Inflammatory macrophage treated with lipopolysaccharide for 1 hour (primary cell): ENCODE measurements at regions not wholly inside any gene's neighbourhood (a gene's known extent, or its start where the extent isn't known, plus 50 kb on each side); places are given as distances from the start of the nearest gene placed in this dataset.
"Not testable (repeated sequence)": the region's sequence is repeated elsewhere in the genome, so short reads cannot be mapped to it uniquely, and the experiment has no call there.

Experiments used
- DNase-seq, 2 donors: peaks; one replicate each; pipeline ENCODE4 v3.0.0-alpha.2; 2020 to 2022

DNA sequence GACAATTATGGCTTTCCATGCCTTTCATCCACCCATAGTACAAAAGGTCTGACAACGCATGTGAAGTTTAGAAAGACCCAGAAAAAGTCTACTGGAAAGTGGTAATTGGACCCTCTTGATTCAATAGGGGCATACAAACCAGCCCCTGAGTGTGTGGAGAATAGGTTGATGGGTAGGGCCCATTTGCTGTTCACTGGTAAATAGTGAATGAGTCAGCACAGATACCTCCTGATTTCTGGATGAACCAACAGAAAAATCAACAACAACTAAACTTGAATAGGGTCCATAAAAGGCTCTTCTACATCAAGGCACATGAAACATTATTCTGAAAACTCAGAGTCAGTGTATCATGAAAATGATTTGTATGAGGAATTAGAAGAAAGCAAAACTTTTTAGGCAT, 235.4 kb upstream of the SLC35B3 start:
- DNase-seq, result no peak

DNA sequence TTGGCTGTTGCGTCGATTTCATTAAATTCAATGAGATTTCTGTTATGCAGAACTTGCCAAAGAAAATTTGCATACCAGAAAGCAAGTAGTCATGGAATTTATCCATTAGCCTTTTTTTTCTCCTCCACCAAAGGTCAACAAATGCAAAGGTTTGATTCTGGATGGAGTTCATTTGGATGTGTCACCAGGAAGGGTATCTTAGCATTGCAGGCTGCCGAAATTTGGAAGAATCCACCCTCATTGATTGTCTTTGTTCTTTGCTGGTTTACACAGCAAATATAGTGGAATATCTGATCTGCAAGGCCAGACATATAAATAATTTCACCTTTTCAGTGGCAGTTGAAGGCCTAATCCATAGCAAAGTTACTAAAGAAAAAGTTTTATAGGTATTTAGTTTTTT, 229.4 kb upstream of the SLC35B3 start:
- DNase-seq, result no peak

DNA sequence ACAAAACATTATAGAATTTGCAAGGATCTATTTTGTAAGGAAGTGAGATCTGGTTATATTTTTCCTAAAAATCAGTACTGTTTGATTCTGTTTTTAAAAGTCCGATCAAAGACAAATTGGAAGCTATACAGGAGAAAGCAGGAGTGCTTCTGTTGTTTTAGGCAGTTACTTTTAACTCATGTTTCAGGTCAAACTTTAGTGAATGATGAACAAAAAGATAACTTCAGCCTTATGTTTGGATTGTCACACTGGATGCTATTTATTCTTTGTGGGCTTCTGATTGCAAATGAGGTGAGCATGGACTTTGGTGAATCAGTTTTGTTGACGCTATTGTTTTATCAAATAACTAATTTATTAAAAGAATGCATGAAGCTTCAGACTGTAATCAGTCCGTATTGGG, 228.7 kb upstream of the SLC35B3 start:
- DNase-seq, result no peak

DNA sequence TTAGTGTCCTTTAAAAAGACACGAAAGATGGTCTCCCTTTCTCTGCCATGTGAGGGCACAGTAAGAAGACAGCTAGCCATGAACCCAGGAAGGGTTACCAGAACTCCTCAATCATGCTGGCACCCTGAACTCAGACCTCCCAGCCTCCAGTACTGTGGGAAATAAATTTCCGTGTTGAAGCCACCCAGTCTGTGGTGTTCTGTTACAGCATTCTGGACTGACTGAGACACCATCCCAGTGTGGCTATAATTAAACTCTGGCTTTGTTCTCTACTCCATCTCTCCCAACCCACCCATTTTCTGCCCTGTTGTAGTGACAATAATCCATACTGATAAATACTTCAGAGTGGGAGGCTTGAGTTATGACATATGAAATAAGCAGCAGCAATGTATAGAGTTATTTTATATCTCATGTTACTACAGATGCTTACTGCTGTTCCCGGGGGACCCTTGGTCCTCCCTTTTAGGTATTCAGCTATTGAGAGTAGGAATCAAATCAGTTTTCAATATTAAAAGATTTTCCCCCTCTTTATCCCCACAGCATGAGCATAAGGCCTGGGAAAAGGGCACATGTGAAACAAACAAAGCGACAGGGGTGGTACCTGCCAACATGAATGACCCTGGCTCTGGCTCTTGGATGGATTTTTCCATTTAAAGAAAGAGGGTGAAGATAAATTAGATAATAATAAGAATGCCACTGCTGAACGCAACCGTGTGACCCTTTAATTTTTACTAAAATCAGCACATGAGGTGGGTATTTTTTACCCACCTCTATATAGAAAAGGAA, 224.3 kb upstream of the SLC35B3 start:
- DNase-seq, result no peak

DNA sequence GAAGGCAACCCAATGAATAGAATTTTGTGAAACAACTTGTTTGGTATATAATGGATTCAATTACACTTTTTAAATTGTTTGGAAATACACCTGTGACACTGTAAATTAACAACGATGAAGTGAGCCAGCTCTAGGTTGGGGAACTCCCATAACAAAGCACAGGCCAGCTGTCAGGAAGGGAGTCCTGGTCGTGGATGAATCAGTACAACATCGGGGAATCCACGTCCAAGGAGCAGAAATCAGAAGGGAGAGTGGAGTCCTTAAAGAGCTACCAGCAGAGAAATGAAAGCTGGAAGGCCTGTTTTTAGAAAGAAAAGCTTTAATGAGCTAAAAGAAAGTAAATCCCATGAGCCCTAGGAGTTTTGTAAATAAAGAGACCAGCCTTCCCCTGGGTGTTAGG, 223.1 kb upstream of the SLC35B3 start:
- no peak for DNase-seq

DNA sequence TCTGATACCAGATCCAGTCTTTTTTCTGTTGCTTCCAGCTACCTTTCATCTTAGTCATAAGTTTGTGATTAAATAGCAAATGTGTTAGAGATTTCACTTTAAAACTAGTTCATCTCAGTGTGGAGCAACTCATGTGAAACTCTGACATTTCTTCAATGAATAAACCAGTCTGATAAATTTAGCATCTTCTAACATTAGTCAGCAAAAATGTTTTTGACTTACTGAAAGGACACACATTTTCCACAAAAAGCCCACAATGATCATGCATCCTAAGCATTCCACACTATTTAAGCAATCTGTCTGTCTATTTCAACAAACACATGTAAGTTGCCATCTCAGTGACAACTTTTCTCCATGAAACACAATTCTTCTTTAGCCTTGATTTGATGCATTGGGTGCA, 222.2 kb upstream of the SLC35B3 start:
- no peak for DNase-seq

DNA sequence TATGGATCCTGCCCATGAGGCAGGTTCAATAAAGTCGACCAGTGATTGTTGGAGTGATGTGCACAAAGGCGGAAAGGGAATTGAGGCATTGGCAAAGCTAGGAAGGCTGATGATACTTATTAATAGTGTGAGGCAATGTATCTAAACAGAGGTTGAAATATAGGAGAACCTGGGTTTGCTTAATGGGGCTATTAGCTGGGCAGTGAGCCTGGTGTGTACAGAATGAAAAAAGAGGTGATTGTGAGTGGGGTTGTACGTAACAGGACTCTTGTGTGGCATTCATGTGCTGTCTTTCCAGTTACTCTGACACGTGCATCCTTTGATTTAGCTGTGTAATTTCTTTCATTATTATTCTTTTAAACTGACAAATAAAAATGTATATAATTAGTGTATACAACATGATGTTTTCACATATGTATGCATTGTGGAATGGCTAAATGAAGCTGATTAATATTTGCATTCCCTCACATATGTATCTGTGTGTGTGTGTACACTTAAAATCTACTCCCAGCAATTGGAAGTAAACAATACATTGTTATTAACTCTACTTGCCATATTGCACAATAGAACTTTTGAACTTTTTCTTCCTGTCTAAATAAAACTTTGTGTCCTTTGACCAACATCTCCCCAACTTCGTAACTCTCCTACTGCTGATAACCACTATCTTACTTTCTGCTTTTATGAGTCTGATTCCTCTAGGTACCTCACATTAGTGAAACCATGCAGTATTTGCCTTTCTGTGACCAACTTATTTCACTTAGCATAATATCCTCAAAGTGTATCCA, 220.5 kb upstream of the SLC35B3 start:
- DNase-seq, result no peak

DNA sequence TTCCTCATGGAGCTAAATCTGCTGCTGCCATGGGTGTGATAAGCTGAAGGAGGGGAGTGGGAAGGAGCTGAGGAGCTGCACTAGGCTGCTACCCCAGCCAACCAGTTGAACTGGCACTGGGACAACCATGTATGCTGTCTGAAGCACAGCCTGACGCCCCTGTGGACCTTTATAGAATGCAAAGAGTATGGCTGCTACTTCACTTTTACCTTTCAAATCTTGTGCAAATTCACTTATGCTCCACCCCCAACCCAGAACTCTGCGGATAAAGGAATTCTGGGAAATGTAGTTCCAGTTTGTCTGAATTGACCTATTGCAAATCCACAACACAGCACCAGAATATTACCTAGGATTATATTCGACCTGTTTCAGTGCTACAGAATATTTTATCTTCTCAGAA, 217.4 kb upstream of the SLC35B3 start:
- DNase-seq, result no peak

DNA sequence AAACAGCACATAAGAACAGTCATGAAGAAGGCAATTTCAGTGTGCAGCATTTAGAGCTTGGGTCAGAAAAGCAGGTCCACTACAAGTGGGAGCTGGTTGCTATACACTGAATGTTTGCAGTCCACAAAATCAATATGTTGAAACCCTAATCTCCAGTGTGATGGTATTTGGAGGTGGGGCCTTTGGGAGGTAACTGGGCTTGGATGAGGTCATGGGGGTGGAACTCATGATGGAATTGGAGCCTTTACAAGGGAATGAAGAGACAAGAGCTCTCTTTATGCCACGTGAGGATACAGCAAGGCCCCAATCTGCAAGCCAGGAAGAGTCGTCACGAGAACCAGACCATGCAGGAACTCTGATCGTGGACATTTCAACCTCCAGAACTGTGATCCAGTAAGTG, 216.7 kb upstream of the SLC35B3 start:
- no peak for DNase-seq

DNA sequence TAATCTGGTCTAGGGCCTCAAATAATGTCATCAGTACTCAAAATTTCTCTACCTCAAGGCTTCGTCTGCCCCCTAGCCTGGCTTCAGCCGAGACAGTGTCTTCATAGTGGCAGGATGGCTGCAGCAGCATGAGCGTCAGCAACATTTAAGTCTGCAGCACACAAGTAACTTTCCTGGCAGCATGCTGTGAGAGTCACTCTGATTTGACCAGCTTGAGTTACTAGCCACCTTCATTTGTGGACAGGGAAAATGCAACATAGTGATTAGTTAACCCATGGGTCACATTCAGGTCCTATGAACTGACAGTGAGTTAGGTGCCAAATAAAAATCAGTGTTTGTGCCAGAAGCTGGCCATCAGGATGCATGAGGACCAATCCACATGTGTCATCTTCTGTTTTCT, 209.9 kb upstream of the SLC35B3 start:
- DNase-seq, result no peak

DNA sequence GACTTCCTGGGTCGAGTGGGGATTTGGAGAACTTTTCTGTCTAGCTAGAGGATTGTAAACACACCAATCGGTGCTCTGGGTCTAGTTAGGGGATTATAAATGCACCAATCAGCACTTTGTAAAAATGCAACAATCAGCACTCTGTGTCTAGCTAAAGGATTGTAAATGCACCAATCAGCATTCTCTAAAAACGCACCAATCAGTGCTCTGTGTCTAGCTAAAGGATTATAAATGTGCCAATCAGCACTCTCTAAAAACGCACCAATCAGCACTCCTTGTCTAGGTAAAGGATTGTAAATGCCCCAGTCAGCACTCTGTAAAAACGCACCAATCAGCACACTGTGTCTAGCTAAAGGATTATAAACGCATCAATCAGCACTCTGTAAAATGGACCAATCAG, 209.0 kb upstream of the SLC35B3 start:
- DNase-seq, result no peak

DNA sequence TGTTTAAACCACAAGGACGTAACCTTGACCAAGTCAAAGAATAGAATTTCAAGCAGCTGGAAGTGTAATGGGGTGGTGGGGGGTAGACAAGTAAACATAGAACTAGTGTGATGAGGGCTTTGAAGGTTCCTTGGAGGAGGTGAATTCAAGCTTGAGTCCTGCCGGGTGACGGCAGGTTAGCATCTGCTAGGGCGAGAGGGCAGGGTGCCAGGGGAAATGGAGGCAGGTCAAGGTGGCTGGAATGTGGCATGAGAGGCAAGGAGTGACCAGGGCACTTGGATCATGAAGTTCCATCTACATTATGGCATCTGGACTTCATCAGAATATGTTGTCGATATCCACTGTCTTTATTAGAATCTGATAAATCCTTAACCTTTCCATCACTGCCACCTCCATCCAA, 207.5 kb upstream of the SLC35B3 start:
- no peak for DNase-seq

DNA sequence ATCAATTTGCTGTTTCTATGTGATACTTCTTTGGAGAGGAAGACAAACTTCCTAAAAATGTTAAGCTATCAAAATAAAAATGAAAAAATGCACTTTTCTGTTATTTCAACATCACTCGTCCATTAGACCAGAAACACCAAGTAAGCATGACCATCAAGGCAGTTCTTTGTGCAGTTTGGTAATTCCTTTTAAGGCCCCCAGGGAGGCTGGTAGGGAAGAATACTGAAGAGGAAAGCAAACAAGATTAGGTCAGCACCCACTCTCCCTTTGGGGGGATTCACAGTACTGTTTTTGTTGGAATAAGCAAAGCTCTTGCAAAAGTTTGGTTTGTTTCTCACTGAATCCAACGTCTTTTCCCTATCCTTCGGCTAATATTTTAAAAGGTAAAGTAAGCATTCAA, 206.8 kb upstream of the SLC35B3 start:
- no peak for DNase-seq

DNA sequence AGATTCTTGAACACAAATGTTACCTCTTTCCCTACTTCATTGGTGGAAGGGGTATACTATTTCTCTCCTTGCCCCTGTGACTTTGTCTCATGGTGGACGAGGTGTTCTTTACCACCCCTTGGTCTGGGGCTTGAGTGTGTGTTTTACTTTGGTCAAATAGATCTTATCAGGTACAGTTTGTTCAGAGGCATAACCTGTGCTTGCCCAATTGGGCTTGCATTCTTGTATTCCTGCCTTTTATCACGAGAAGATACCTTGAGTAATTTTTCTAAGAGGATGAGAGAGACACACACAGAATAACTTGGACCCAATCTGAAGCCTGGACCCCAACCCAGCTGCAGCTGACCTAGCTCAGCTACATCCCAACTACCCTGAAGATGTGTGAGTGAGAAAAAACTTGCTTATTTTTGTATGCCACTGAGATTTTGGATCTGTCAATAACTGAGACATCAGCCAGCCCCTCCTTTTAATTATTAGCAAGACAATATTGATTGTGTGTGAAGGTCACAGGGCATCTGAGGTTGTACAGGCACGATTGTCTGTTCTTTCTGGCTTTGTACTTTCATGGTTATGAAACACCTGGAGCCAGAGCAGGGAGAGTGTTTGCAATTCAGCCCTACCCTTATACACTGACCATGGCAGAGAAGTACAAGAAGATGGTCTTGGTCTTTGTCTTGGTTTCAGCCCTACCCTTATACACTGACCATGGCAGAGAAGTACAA, 204.7 kb upstream of the SLC35B3 start:
- DNase-seq, result no peak

DNA sequence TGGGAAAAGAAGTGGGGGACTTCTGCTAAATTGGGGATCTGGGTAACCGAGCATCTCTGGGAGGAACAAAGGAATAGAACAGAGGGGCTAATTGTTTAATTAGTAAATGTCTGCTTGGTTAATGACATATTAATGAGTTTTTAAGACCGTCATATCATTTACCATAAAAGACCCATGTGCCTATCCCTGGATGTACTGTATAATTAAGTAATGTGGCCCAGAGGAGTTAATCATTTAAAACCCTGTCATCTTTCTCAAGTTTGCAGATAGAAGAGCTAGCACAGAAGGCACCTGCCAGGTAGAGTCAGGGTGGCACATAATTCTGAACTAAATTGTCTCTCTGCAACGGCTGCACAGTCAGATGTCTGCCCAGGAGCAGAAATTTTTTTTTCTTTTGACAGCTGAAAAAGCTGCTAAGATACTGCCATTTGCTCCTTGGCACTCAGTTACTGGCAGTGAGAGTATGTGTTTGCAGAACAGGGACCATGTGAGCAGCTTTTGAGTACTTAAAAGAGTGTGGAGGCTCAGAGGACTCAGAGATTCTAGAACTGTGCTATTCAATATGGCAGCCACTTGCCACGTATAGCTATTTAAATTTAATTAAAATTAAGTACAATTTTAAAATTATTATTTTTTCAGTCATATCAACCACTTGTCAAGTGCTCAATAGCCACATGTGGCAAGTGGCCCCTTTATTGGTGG, 202.7 kb upstream of the SLC35B3 start:
- DNase-seq, result no peak

DNA sequence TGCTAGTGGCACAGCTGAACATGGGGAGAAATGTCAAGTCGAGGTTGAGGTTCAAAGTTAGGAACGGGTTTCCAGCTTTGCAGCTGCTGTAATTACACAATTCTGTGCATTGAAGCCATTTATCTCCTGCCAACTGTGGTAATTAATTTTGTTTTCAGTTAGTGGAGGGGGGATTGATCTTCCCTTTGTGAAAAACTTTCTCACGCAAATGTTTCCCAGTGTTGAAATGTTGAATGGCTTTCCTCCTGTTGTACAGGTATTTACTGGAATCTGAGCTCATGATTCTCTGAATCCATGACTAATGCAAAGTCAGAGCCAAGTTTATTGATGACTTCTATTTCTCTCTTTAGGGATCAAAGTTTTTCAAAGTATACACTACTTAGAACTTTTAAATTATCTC, 198.4 kb upstream of the SLC35B3 start:
- no peak for DNase-seq

DNA sequence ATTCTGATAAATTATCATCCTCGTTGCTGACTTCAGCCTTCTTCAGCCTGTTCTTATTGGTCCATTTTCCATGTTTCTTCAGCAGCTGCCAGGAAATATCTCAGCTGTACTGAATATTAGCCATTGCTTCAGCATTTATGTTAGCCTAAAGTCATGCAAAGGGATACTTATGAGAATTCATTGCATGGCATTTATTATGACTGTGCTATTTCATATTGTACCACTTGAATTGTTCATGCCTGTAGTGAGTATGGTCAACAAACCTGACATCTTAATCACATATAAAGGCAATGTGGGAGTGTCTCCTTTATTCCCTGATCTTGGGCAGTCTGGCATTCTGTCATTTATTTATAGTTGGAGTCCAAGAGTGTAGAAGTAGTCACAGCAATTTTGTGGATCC, 193.4 kb upstream of the SLC35B3 start:
- DNase-seq, result no peak

DNA sequence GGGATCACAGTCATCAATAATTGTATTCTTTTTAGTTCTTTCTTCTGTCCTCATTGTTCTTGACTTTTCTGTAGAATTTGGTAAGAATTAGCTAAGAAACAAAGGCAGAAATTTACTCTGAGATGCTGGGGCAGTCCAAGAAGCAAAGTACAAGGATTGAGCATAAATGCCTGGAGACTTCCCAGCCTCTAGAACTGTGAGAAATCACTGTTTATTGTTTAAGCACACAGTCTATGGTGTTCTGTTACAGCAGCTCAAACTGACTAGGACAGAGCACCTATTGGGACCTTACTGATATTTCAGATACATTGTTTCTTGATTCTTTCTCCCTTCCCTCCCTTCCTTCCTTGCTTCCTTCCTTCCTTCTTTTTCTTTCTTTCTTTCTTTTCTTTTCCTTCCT, 192.7 kb upstream of the SLC35B3 start:
- DNase-seq, result no peak

DNA sequence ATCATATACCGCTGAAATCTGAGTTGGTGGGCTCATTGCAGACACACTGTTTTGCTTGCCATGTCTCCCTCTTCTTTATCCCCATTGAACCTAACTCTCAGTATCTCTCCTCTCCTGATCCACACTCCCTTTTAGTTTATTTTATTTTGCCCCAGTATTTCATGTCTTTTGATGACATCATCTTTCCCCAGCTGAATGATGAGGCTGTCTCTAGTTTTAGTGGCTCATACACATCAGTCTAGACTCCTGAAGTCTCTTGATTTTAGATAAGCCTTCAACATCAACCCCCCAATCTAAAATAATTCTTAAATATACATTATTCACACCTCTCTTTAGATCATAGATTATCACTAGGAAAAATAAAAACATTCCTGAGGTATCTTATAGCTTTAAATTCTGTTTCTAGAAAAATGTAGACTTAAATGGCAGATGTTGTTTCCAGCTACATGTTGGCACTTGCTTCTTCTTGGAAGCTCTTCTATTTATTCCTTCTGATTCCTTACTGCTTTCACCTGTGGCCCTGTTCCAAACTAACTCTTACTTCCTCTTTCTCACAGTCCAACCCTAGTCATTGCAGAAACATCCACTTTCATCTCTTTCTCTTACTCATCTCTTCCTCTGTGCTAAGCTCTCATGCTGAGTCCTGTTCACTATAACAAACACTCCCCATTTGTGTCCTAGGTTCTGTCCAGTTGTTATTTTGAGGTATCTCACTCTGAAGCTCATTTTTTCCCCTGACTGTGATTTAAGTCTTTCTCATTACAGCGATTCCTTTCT, 191.9 kb upstream of the SLC35B3 start:
- DNase-seq, result no peak

DNA sequence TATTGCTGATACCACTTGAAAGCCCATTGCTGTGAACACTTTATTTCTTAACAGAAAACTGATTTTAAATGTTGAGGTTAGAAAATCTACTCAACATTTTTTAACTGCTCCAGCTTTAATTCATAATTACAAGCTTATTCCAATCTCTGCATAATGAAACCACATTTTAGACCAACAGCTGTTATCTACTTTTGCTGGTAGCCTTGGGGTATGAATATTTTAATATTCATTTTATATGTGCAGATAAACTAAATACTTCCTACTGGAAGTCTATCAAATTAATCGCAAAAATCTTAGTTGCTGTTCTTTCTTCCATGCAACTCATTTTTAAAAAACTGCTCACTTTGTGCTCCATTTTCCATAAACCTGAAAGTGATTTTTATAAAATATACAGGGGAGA, 189.3 kb upstream of the SLC35B3 start:
- no peak for DNase-seq

DNA sequence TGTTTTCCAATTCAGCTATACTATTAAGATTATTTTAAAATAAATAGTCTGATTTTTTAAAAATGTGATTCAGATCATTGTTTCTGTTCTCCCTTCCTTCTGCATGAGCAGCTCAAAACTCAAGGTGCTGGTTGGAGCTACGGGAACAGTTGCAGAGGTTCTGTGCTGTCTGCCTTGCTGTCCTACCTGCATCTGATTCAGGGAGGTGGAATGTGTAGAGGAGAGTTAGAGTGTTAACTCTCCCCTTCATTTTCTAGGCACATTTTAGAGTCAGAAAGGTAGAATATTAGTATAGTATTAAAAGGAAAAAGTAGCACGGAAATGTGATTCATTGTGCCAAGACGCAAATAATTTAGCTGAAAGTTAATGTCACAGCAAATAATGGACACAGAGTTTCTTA, 188.1 kb upstream of the SLC35B3 start:
- no peak for DNase-seq

DNA sequence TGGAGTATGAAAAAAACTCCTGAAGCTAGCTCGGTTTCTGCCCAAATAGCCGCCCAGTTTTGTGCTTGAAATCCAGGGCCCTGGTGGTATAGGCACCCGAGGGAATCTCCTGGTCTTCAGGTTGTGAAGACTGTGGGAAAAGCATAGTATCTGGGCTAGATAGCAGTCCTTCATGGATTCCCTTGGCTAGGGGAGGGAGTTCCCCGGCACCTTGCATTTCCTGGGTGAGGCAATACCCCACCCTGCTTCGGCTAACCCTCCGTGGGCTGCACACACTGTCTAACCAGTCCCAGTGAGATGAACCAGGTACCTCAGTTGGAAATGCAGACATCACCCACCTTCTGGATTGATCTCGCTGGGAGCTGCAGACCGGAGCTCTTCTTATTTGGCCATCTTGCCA, 184.5 kb upstream of the SLC35B3 start:
- DNase-seq, result no peak

DNA sequence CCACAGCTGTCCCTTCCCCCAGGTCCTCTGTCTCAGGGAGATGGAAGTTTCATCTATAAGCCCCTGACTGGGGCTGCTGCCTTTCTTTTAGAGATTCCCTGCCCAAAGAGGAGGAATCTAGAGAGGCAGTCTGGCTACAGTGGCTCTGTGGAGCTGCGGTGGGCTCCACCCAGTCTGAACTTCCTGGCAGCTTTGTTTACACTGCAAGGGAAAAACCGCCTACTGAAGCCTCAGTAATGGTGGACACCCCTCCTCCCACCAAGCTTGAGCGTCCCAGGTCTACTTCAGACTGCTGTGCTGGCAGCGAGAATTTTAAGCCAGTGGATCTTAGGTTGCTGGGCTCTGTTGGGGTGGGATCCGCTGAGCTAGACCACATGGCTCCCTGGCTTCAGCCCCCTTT, 184.1 kb upstream of the SLC35B3 start:
- not testable (repeated sequence) for DNase-seq
